RPMI8226 (cell line): ENCODE measurements at regions not wholly inside any gene's neighbourhood (a gene's known extent, or its start where the extent isn't known, plus 50 kb on each side); places are given as distances from the start of the nearest gene placed in this dataset.

Experiments used
- DNase-seq: peaks from one replicate; pipeline ENCODE4 v3.0.0-alpha.2; 2015

GRCh38 chr22:48449466-48450187 is 1378.0 kb downstream of the BRD1 start:
- DNase-seq = peak; percentile 60

- no peak for DNase-seq
These were observed 1378.9 kb downstream of the BRD1 start for GRCh38 chr22:48448821-48449220.

- DNase-seq = no peak
These were observed 1382.4 kb downstream of the BRD1 start for GRCh38 chr22:48445113-48445827.

GRCh38 chr22:48444320-48445112 is 1383.2 kb downstream of the BRD1 start:
- DNase-seq = peak; percentile 91

- no peak for DNase-seq
These were observed 1384.0 kb downstream of the BRD1 start for GRCh38 chr22:48443680-48444079.

GRCh38 chr22:48442663-48443062 is 1385.0 kb downstream of the BRD1 start:
- DNase-seq = no peak

GRCh38 chr22:48441553-48441850 is 1386.2 kb downstream of the BRD1 start:
- DNase-seq = no peak

- no peak for DNase-seq
These were observed 1386.8 kb downstream of the BRD1 start for GRCh38 chr22:48440673-48441552.

GRCh38 chr22:48440176-48440575 is 1387.5 kb downstream of the BRD1 start:
- DNase-seq = no peak

- no peak for DNase-seq
These were observed 1388.0 kb downstream of the BRD1 start for GRCh38 chr22:48439560-48440135.

GRCh38 chr22:48438800-48439559 is 1388.7 kb downstream of the BRD1 start:
- no peak for DNase-seq

- DNase-seq = no peak
These were observed 1389.6 kb downstream of the BRD1 start for GRCh38 chr22:48438096-48438495.

GRCh38 chr22:48436201-48436931 is 1391.3 kb downstream of the BRD1 start:
- DNase-seq = no peak

GRCh38 chr22:48434868-48435250 is 1392.8 kb downstream of the BRD1 start:
- DNase-seq = no peak

- DNase-seq = no peak
These were observed 1393.4 kb downstream of the BRD1 start for GRCh38 chr22:48434156-48434867.

- no peak for DNase-seq
These were observed 1394.0 kb downstream of the BRD1 start for GRCh38 chr22:48433647-48434046.

GRCh38 chr22:48432781-48433518 is 1394.7 kb downstream of the BRD1 start:
- DNase-seq = no peak

- DNase-seq = no peak
These were observed 1395.9 kb downstream of the BRD1 start for GRCh38 chr22:48431536-48432315.

- no peak for DNase-seq
These were observed 1396.7 kb downstream of the BRD1 start for GRCh38 chr22:48431014-48431413.
